GM18520 (cell line): ENCODE measurements at regions not wholly inside any gene's neighbourhood (a gene's known extent, or its start where the extent isn't known, plus 50 kb on each side); places are given as distances from the start of the nearest gene placed in this dataset.

Experiments used
- ATAC-seq: cut with Tn5 transposase; IDR thresholded peaks from one replicate; pipeline ENCODE4 v1.9.1; 2021; ENCODE audit not compliant: unreplicated experiment

DNA sequence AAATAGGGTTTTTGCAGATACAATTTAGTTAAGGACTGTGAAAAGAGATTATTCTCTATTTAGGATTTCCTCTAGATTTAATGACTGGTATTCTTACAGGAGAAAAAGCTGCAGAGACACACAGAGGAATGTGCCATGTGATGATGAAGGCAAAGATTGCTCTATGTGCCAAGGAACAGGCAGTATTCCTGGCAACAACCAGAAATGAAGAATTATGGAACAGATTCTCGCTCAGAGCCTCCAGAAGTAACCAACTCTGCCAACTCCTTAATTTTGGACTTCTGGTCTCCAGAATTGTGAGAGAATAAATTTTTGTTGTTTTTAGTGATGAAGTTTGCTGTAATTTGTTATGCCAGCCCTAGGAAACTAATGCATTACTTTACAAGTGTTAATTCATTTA lies 307.6 kb upstream of the SEMA3A start:
- no peak for ATAC-seq

DNA sequence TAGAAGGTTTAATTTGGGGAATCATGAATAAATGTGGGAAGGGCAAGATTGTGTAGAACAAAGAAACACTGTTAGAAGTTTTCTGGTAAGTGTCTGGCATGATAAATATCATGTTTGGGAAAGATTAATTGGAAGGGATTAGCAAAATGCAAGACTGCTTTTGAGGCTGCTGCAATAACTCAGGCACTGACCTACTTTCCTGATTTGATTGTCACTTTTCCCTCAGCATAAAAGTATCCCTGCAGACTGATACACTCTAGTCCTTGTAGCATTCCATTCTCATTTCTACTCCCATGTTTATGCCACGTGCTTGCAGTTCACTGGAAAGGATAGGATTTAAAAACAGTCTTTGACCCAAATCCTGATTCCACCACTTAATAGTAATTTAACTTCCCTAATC lies 303.3 kb upstream of the SEMA3A start:
- no peak for ATAC-seq

- no peak for ATAC-seq
Observed at GRCh38 chr7:84495128-84495527, 300.5 kb upstream of the SEMA3A start.

GRCh38 chr7:84492098-84493034 lies 297.8 kb upstream of the SEMA3A start:
- no peak for ATAC-seq

GRCh38 chr7:84490661-84491060 lies 296.1 kb upstream of the SEMA3A start:
- no peak for ATAC-seq

DNA sequence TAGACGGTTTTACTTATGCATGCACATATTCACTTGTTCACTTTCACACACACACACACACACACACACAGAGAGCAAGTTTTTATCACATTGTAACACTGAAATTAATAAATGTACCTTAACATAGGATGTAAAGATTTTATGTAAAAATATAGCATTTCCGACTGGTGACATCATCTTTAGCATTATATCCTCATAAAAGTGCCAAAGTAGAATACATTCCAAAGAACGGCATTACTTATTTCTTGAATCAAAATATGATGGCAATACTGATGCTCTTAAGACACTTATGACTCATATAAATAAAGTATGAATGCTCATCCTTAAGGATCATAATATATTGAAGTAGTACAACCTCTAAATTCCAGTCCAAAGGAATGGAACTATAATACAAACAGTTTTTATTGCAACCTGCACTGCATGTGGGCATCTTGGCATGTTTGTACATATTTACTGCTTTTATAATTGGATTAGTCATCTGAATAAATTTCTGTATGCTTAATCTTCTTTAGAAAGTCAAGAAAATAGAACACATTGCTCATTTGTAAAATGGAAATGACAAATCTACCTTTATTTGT lies 290.0 kb upstream of the SEMA3A start:
- no peak for ATAC-seq

DNA sequence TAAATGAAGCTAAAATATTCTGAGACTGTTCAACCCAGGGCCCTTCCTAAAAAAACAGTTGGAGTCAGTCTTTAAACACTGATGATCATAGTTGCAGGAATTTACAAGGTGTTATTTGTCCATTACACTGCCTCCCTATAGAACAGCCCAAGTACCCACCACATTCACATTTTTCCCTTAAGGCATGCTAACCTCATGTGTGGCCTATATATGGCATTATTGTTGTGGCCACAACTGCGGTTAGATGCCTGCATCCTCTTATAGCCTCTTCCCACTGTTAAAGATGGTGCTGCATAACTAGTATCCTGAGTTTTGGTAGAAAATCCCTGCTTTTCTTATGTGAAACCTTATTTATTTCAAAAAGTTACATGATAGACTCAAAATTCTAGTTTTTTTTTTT lies 287.9 kb upstream of the SEMA3A start:
- ATAC-seq: no peak

GRCh38 chr7:84479059-84479458 lies 284.5 kb upstream of the SEMA3A start:
- ATAC-seq: no peak

DNA sequence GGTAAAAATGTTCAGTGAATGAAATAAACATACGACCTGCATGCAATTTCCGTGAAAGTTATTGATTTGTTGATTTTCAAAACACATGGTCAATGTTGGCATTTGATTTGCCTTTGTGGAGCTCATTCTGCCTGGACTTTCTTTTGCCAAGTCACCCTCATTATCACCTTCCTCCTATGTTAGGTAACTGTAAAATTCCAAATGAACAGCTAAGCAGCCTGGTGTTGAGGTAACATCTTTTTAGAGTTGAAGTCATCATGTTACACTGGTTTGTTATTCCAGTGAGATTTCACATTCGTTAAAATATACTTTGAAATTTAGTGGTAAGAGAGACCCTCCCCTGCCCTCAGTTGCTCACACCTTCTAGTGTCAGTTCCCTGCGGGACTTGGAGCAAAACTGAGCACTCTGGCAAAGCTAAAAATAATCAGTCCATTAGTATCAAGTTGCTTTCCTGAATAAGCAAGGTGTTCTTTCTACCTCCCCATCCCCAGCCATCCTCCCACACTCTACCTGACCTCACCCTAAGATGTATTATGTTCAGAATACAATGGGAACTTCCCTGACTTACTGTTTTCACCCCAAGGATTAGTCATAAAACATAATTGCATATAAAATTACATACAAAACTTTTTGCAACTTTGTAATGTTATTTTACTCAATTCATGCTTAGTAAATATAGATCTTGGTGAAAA lies 283.3 kb upstream of the SEMA3A start:
- no peak for ATAC-seq

DNA sequence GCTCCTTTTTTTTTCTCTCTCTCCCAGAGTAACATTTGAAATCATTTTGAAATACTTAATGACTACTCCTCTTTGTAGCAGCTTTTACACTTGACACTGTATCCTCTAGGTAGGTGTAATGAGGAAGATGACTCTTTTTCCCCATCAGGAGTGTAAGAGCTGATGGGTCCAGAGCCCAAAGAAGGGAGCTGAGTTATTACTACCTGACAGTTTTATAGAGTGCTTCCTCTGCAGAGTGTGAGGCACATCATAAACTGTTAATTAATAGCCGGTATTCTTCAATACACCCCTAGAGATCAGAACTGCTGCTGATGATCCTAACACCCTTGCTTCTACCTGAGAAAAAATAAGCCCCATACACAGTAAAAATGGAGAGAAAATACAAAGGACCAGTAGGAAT lies 279.8 kb upstream of the SEMA3A start:
- ATAC-seq: no peak

DNA sequence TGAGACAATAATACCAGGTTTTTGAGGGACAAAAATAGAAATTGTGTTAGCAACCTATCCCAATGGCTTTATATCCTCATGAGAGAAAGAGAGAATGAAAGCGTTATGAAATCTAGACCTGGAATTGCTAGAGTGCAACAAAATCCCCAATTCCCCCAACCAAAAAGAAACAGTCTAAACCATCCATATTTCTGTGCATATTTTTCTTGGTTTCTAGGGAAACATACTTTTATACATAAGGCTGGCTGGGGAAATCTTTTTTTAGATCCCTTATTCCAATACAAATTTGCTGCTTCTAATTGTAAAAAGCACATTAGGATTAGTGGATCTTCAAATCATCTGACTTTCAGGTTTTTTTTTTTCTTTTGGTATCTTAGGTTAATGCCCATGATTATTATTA lies 277.0 kb upstream of the SEMA3A start:
- ATAC-seq: no peak

GRCh38 chr7:84469034-84469433 lies 274.4 kb upstream of the SEMA3A start:
- no peak for ATAC-seq

DNA sequence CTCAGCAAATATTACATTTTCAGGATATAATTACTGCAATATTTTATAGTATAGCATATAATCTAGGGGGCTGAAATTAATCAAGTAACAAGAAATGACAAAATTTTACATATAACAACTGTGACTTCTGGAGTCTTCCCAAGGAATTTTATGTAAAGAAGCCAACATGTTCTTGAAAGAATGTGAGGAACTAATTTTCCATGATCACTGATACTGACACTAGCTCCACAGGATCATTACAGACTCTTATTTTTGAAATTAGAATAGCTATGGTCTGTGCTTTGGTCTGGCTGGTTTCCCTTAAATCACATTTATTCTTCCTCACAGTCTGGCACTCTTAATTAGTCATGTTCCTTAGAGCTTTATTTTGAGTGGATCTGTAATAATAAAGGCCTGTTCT lies 267.7 kb upstream of the SEMA3A start:
- ATAC-seq: no peak

DNA sequence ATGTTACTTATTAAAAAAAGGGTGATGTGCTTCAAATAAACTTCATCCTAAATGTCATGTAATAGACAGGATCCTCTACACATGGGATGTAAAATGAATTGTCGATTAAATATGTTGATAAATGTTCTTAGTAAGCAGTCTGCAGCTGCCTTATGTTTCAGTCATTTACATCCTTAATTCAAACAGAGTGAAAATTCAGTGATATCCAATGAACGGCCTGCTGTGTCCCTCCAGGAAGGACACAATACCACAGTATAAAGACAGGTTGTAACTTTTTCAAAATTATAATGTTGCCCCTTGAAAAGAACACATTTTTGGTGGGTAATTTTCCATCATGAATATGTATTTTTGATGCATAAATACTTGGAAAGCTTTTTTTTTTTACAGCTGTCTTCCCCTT lies 266.5 kb upstream of the SEMA3A start:
- ATAC-seq: no peak

DNA sequence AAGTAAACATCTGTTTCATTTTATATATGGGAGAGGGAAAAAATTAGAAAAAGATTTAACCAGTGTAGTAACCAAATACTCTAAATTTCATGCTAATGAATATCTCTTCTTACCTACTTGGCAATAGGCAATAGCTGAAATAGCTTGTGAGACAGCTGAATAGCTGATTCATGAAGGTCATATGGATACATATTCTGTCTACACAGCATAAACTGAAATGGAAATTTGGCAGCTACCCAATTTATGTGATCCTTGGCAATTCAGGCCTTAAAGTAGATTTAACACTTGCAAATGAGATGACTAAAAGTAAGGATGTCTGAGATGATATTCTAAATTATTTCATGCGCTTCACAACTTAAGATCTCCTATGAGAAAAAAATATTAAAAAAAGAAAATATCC lies 261.2 kb upstream of the SEMA3A start:
- no peak for ATAC-seq

GRCh38 chr7:84454174-84454959 lies 259.8 kb upstream of the SEMA3A start:
- ATAC-seq: no peak

DNA sequence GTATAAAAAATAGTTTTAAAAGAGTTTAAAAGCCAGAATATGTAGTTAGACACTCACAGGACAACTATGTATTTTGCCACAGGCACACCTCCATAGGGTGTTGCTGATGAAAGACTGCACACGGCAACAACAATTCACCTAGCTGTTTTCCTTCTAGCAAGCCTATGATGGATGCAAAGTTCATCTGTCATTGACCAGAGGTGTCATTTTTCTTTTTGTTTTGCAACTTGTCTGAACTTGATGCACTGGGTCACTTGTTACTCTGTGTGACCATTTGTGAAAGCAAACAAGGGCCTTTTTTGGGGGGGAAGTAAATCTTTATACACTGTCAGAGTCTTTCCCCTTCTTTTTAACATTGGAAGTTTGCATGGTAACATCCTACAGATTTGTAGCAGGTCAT lies 258.0 kb upstream of the SEMA3A start:
- ATAC-seq: no peak

GRCh38 chr7:84450772-84451171 lies 256.2 kb upstream of the SEMA3A start:
- ATAC-seq: no peak

GRCh38 chr7:84447636-84448293 lies 253.2 kb upstream of the SEMA3A start:
- no peak for ATAC-seq

- no peak for ATAC-seq
Observed at GRCh38 chr7:84446991-84447480, 252.4 kb upstream of the SEMA3A start.
